MM.1S (cell line): ENCODE measurements at regions not wholly inside any gene's neighbourhood (a gene's known extent, or its start where the extent isn't known, plus 50 kb on each side); places are given as distances from the start of the nearest gene placed in this dataset.

Source experiments
- EZH2 ChIP-seq: fragments of 300-600 bp; sonication (generic); optimal IDR thresholded peaks from 2 replicates; pipeline ENCODE3; 2017; ENCODE audit warnings: low read depth, mild to moderate bottlenecking, antibody characterized with exemption, low read length, mixed read lengths
- EZH2phosphoT487 ChIP-seq: fragments of 300-600 bp; sonication (generic); IDR thresholded peaks from 2 replicates; pipeline ENCODE4 v1.6.1; 2018; ENCODE audit warnings: antibody characterized with exemption, low read length
- TF ChIP-seq, protein P1 (sequence below): fragments of 300-600 bp; sonication (generic); IDR thresholded peaks from 2 replicates; pipeline ENCODE4 v1.5.1; 2016; ENCODE audit warnings: antibody characterized with exemption, low read length, mixed read lengths

DNA sequence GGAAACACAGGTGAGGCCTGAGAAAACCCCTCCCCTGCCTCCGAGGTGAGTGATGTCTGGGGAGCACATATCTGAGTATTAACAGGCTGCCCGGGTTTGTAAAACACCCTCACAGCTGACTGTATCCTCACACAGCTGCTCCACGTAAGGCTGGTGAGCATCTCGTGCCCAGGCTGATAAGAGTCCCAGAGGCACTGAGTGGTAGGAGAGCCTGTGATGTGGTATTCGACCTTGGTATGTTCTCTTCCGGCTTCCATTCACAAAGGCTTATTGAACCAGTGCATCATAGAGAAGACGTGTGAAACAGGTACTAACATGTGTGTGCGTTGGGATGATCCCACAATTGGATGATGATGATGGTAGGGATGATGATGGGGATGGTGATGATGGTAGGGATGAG, 71.7 kb downstream of the RASSF10 start:
- TF ChIP-seq, protein P1, sequence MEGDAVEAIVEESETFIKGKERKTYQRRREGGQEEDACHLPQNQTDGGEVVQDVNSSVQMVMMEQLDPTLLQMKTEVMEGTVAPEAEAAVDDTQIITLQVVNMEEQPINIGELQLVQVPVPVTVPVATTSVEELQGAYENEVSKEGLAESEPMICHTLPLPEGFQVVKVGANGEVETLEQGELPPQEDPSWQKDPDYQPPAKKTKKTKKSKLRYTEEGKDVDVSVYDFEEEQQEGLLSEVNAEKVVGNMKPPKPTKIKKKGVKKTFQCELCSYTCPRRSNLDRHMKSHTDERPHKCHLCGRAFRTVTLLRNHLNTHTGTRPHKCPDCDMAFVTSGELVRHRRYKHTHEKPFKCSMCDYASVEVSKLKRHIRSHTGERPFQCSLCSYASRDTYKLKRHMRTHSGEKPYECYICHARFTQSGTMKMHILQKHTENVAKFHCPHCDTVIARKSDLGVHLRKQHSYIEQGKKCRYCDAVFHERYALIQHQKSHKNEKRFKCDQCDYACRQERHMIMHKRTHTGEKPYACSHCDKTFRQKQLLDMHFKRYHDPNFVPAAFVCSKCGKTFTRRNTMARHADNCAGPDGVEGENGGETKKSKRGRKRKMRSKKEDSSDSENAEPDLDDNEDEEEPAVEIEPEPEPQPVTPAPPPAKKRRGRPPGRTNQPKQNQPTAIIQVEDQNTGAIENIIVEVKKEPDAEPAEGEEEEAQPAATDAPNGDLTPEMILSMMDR, result no peak
- TF ChIP-seq EZH2 (no peak), EZH2phosphoT487 (no peak)
